Heart left ventricle (tissue), 13 donors: ENCODE measurements at regions not wholly inside any gene's neighbourhood (a gene's known extent, or its start where the extent isn't known, plus 50 kb on each side); places are given as distances from the start of the nearest gene placed in this dataset.

Experiments used
- POLR2A ChIP-seq, 2 donors: fragments of 450-650 bp; IDR thresholded peaks; one replicate each; pipeline ENCODE4 v1.6.1; 2017; ENCODE audit warnings: antibody characterized with exemption in 2 of 2, mild to moderate bottlenecking in 2 of 2, moderate library complexity in 2 of 2
- TF ChIP-seq, protein P1 (sequence below), 12 donors: fragments of 200-600 bp; sonication (generic) in 4 of 12; IDR thresholded peaks; one replicate each; pipeline versions ENCODE4 v1.5.0 to v1.8.0; 2018 to 2022; ENCODE audit warnings: antibody characterized with exemption in 12 of 12, mild to moderate bottlenecking in 5 of 12
- donor health status: ischemic (EF 13 %, LVEDD 7.1; RV severe dilation, severe dysfunction).
- donor health status: DM: no; HTN: yes; CAD: no.
- donor health status: DM: no; HTN: no; CAD: no.
- donor health status: ischemic (EF 25% LVEDD 6.9; RV normal size, moderate dysfunction).
- donor health status: ischemic (EF 25% LVEDD 5.7; RV mildly dilated, moderate dysfunction).
- donor health status: ischemic (EF 35%, LVEDD 5.7; RV mildly dilated, moderate dysfunction).
- donor health status: nonischemic (EF 11% LVEDD 7.7; RV severe dilation, severe dysfunction).
- donor health status: DM: yes; HTN: yes; CAD: no.
- donor health status: PGD.
- donor health status: ischemic (EF 29% LVEDD 5.4; RV normal size, mild dysfunction).
- donor health status: nonischemic (EF 23%, LVEDD 6.1; RV moderate dilation, normal function).

DNA sequence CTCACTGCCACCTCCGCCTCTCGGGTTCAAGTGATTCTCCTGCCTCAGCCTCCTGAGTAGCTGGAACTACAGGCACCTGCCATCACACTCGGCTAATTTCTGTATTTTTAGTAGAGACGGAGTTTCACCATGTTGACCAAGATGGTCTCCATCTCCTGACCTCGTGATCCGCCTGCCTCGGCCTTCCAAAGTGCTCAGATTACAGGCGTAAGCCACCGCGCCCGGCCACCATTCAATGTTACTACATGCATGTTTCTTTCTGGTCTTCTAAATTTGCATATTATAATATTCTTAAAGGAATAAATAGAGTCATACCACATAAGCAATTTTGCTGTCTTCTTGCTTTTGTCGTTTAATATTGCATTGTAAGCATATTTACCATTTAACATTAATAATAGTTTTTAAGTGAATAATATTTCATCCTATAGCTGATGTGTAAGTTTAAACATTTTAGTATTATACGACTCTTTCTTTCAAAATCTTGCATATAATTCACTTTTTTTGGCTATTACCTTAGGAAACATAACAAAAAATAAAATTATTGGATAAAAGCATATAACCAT, 1270.4 kb downstream of the ADGRL3 start:
- TF ChIP-seq, protein P1, sequence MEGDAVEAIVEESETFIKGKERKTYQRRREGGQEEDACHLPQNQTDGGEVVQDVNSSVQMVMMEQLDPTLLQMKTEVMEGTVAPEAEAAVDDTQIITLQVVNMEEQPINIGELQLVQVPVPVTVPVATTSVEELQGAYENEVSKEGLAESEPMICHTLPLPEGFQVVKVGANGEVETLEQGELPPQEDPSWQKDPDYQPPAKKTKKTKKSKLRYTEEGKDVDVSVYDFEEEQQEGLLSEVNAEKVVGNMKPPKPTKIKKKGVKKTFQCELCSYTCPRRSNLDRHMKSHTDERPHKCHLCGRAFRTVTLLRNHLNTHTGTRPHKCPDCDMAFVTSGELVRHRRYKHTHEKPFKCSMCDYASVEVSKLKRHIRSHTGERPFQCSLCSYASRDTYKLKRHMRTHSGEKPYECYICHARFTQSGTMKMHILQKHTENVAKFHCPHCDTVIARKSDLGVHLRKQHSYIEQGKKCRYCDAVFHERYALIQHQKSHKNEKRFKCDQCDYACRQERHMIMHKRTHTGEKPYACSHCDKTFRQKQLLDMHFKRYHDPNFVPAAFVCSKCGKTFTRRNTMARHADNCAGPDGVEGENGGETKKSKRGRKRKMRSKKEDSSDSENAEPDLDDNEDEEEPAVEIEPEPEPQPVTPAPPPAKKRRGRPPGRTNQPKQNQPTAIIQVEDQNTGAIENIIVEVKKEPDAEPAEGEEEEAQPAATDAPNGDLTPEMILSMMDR (IDR thresholded peaks at IDR 0.05): no peak
- no peak for TF ChIP-seq POLR2A (IDR thresholded peaks at IDR 0.05)
